Panc1 (cell line): ENCODE measurements at regions not wholly inside any gene's neighbourhood (a gene's known extent, or its start where the extent isn't known, plus 50 kb on each side); places are given as distances from the start of the nearest gene placed in this dataset.

ENCODE experiments used
- ATAC-seq: fragments of 200-7000 bp; cut with Tn5 transposase; 2 replicates; pipeline ENCODE4 v1.9.1; 2020; ENCODE audit warnings: mild to moderate bottlenecking, moderate library complexity
- BruUV-seq: library from RNA; stranded (reverse); fragments of 400-500 nt; replicated peaks from 2 replicates; lab custom pipeline; 2021; lab: Mats Ljungman, UMichigan
- CTCF ChIA-PET: fragments of 300-600 bp; sonication (Branson Sonifier 250); formaldehyde crosslinking; loops from one replicate; lab custom pipeline; 2022; ENCODE audit warnings: antibody characterized with exemption; lab: Charles Lee
- POLR2A ChIA-PET: fragments of 300-600 bp; sonication (Branson Sonifier 250); formaldehyde crosslinking; loops from one replicate; lab custom pipeline; 2022; ENCODE audit warnings: antibody characterized with exemption; lab: Charles Lee
- DNase-seq: peaks from one replicate; pipeline ENCODE4 v3.0.0-alpha.2; 2010; ENCODE audit warnings: low read depth, low spot score
- H3K27ac ChIP-seq: 2 replicates; pipeline ENCODE4 v1.5.1; 2011; ENCODE audit warnings: mild to moderate bottlenecking, low read length, inconsistent platforms
- H3K27me3 ChIP-seq: fragments of 200-500 bp; sonication (Bioruptor generic); 2 replicates; pipeline ENCODE4 v1.6.0; 2014; ENCODE audit warnings: low read length, inconsistent platforms; ENCODE audit not compliant: control insufficient read depth, insufficient read depth
- H3K36me3 ChIP-seq: fragments of 200-500 bp; sonication (Bioruptor generic); 2 replicates; pipeline ENCODE4 v1.5.1; 2014; ENCODE audit warnings: inconsistent platforms, mild to moderate bottlenecking, low read length, moderate library complexity; ENCODE audit not compliant: control insufficient read depth, insufficient read depth
- H3K4me1 ChIP-seq: 2 replicates; pipeline ENCODE4 v1.5.1; 2011; ENCODE audit warnings: inconsistent platforms, mild to moderate bottlenecking, low read length, moderate library complexity; ENCODE audit not compliant: control insufficient read depth, insufficient read depth
- H3K4me3 ChIP-seq, 2 experiments: 2 replicates each; pipeline ENCODE4 v1.5.1; 2011 to 2012; ENCODE audit warnings: low read depth in 2 of 2, low read length in 2 of 2, mild to moderate bottlenecking in 2 of 2, inconsistent platforms in 1 of 2, moderate library complexity in 1 of 2
- H3K9me3 ChIP-seq: fragments of 200-500 bp; sonication (Bioruptor generic); 2 replicates; pipeline ENCODE4 v1.5.1; 2014; ENCODE audit warnings: low read depth, mild to moderate bottlenecking, inconsistent platforms, low read length, moderate library complexity; ENCODE audit not compliant: control insufficient read depth, insufficient read depth
- CTCF ChIP-seq: fragments of 450-650 bp; IDR thresholded peaks from 2 replicates; pipeline ENCODE4 v1.5.1; 2017; ENCODE audit warnings: mild to moderate bottlenecking
- POLR2AphosphoS5 ChIP-seq: IDR thresholded peaks from 2 replicates; pipeline ENCODE4 v1.6.1; 2012; ENCODE audit warnings: mild to moderate bottlenecking, low read depth, low read length, moderate library complexity
- REST ChIP-seq, 2 experiments: IDR thresholded peaks; 2 replicates each; pipeline ENCODE4 v1.6.1; 2011 to 2012; ENCODE audit warnings: low read depth in 2 of 2, control low read depth in 1 of 2, low read length in 1 of 2, mild to moderate bottlenecking in 1 of 2, moderate library complexity in 1 of 2; ENCODE audit not compliant: insufficient read depth in 1 of 2
- SIN3A ChIP-seq: IDR thresholded peaks from 2 replicates; pipeline ENCODE4 v1.6.1; 2012; ENCODE audit warnings: low read depth, mild to moderate bottlenecking, low read length, moderate library complexity, borderline replicate concordance; ENCODE audit not compliant: insufficient read depth
- TCF7L2 ChIP-seq: IDR thresholded peaks from 2 replicates; pipeline ENCODE4 v1.6.1; 2011; ENCODE audit warnings: mild to moderate bottlenecking, low read depth, low read length, inconsistent platforms
- in situ Hi-C: cut with HindIII; loops from 2 replicates; pipeline ENCODE4 v1.10.0; 2016; ENCODE audit warnings: low sequenced_read_pairs, low pct_unique_long_range_greater_than_20kb
- intact Hi-C: fragments of 100-400 bp; cut with micrococcal nuclease; formaldehyde crosslinking; loops from one replicate; pipeline ENCODE4 v1.10.0; 2022; ENCODE audit not compliant: unreplicated experiment

- Histone ChIP-seq H3K27ac (no peak overlapping the region), H3K36me3 (no peaks in the 10 kb centered on the region), H3K4me3 (no peak overlapping the region), H3K9me3 (no peaks in the 10 kb centered on the region), H3K27me3 (no peaks in the 10 kb centered on the region), H3K4me1 (no peaks in the 10 kb centered on the region)
- intact Hi-C loops (no loop called here), in situ Hi-C loops (no loop called here)
- POLR2A ChIA-PET, result no interaction called here
- TF ChIP-seq REST (IDR thresholded peaks at IDR 0.05; ENCODE audit: insufficient read depth in 1 of 2, low read depth in 2 of 2, low read length in 1 of 2) (no peak), SIN3A (no peak), CTCF (peak; percentile 14; the same call in 1 of the 2 replicates)
- ATAC-seq, result no peak
- no peak for DNase-seq
- BruUV-seq, result no TSS peak
- CTCF ChIA-PET, result interaction anchor here (0.6 kb wide), 1 partner anchor 73 kb away, joined by 3 read pairs; no protein-coding TSS in a partner anchor
Measured at GRCh38 chr10:35916791-35917190, 274.7 kb upstream of the FZD8 start.

GRCh38 chr10:35913628-35914027 is 271.5 kb upstream of the FZD8 start:
- Histone ChIP-seq H3K4me1 (no peaks in the 10 kb centered on the region), H3K27ac (no peak overlapping the region), H3K36me3 (no peaks in the 10 kb centered on the region), H3K4me3 (no peak overlapping the region), H3K9me3 (no peaks in the 10 kb centered on the region), H3K27me3 (no peaks in the 10 kb centered on the region)
- no peak for ATAC-seq
- no peak for TF ChIP-seq POLR2AphosphoS5
- TF ChIP-seq TCF7L2, result no peak
- no peak for TF ChIP-seq SIN3A
- no peak for TF ChIP-seq CTCF
- TF ChIP-seq REST (IDR thresholded peaks at IDR 0.05; ENCODE audit: insufficient read depth in 1 of 2, low read depth in 2 of 2, low read length in 1 of 2), result no peak
- in situ Hi-C loops (no loop called here), intact Hi-C loops (no loop called here)
- ChIA-PET CTCF (no interaction called here), POLR2A (no interaction called here)
- BruUV-seq, result no TSS peak
- DNase-seq, result no peak
